Sigmoid colon (tissue), 6 donors: ENCODE measurements at regions not wholly inside any gene's neighbourhood (a gene's known extent, or its start where the extent isn't known, plus 50 kb on each side); places are given as distances from the start of the nearest gene placed in this dataset.

Source experiments
- DNase-seq: peaks from one replicate; pipeline ENCODE4 v3.0.0-alpha.2; 2019
- H3K27ac ChIP-seq, 4 donors: fragments of 200-600 bp; sonication (generic); one replicate each; pipeline ENCODE4 v1.5.1; 2016 to 2019; ENCODE audit warnings: mild to moderate bottlenecking in 1 of 4
- H3K27me3 ChIP-seq, 3 donors: fragments of 200-600 bp; sonication (generic); one replicate each; pipeline ENCODE4 v1.5.1; 2019; ENCODE audit warnings: mild to moderate bottlenecking in 1 of 3
- H3K36me3 ChIP-seq, 4 donors: fragments of 200-600 bp; sonication (generic); one replicate each; pipeline ENCODE4 v1.5.1; 2016 to 2019
- H3K4me1 ChIP-seq, 4 donors: fragments of 200-600 bp; sonication (generic); one replicate each; pipeline ENCODE4 v1.5.1; 2017 to 2019
- H3K4me3 ChIP-seq, 4 donors: fragments of 200-600 bp; sonication (generic); one replicate each; pipeline ENCODE4 v1.5.1; 2017 to 2019; ENCODE audit warnings: mild to moderate bottlenecking in 2 of 4, moderate library complexity in 1 of 4
- H3K9me3 ChIP-seq, 4 donors: fragments of 200-600 bp in 3 of 4; sonication (generic) in 3 of 4; one replicate each; pipeline versions ENCODE4 v1.5.1 to v1.6.1; 2013 to 2019
- EP300 ChIP-seq, 4 donors: sonication (generic); formaldehyde crosslinking; IDR thresholded peaks; one replicate each; pipeline ENCODE4 v1.6.1; 2017; ENCODE audit warnings: antibody characterized with exemption in 4 of 4
- POLR2A ChIP-seq, 2 donors: fragments of 450-650 bp; IDR thresholded peaks; one replicate each; pipeline ENCODE4 v1.6.1; 2016; ENCODE audit warnings: antibody characterized with exemption in 2 of 2, mild to moderate bottlenecking in 2 of 2, moderate library complexity in 2 of 2
- POLR2AphosphoS5 ChIP-seq, 4 donors: sonication (generic); formaldehyde crosslinking; IDR thresholded peaks; one replicate each; pipeline ENCODE4 v1.6.1; 2017; ENCODE audit warnings: antibody characterized with exemption in 4 of 4
- WGBS, 2 donors: extraction: QIAGEN DNeasy Blood & Tissue Kit; methylation state at CpG; one replicate each; pipeline ENCODE4 v1.1.7; 2013; 5-methylcytosine and 5-hydroxymethylcytosine counted together
- intact Hi-C: fragments of 100-400 bp; cut with DNase I; formaldehyde crosslinking; loops from one replicate; pipeline ENCODE4 v1.15.1; 2023
- TF ChIP-seq, protein P1 (sequence below), 4 experiments: fragments of 450-650 bp in 3 of 4; fragments of 200-600 bp in 1 of 4; IDR thresholded peaks; one replicate each; pipeline ENCODE4 v1.5.1; 2016 to 2019; ENCODE audit warnings: antibody characterized with exemption in 4 of 4, mild to moderate bottlenecking in 3 of 4, moderate library complexity in 2 of 4
- donor health status: healthy with polysubstance abuse.
- donor health status: healthy.

GRCh38 chr5:98424681-98425450 is 348.6 kb upstream of the RGMB start:
- peaks cover 0 to 32% (median 25%) of the 10 kb centered on the region in 4 donors for H3K4me1 ChIP-seq
- intact Hi-C loops, result no loop called here
- TF ChIP-seq POLR2AphosphoS5 (IDR thresholded peaks at IDR 0.05) (no peak), EP300 (IDR thresholded peaks at IDR 0.05) (no peak), POLR2A (IDR thresholded peaks at IDR 0.05) (no peak)
- TF ChIP-seq, protein P1, sequence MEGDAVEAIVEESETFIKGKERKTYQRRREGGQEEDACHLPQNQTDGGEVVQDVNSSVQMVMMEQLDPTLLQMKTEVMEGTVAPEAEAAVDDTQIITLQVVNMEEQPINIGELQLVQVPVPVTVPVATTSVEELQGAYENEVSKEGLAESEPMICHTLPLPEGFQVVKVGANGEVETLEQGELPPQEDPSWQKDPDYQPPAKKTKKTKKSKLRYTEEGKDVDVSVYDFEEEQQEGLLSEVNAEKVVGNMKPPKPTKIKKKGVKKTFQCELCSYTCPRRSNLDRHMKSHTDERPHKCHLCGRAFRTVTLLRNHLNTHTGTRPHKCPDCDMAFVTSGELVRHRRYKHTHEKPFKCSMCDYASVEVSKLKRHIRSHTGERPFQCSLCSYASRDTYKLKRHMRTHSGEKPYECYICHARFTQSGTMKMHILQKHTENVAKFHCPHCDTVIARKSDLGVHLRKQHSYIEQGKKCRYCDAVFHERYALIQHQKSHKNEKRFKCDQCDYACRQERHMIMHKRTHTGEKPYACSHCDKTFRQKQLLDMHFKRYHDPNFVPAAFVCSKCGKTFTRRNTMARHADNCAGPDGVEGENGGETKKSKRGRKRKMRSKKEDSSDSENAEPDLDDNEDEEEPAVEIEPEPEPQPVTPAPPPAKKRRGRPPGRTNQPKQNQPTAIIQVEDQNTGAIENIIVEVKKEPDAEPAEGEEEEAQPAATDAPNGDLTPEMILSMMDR (IDR thresholded peaks at IDR 0.05), result no peak
- H3K9me3 ChIP-seq, result no peaks in the 10 kb centered on the region
- no peak overlapping the region for H3K4me3 ChIP-seq
- no peak for DNase-seq
- peak overlapping the region in 2 of 4 donors; percentile 11 to 75 for H3K27ac ChIP-seq
- no peaks in the 10 kb centered on the region for H3K27me3 ChIP-seq
- no peaks in the 10 kb centered on the region for H3K36me3 ChIP-seq
- WGBS, 2 donors, result 75 to 90% methylated on average over 4 of the region's 4 CpGs

GRCh38 chr5:98425640-98426039 is 347.8 kb upstream of the RGMB start:
- Histone ChIP-seq H3K36me3 (no peaks in the 10 kb centered on the region), H3K4me1 (peaks cover 0 to 32% (median 25%) of the 10 kb centered on the region in 4 donors), H3K27ac (peak overlapping the region in 2 of 4 donors; percentile 11 to 75), H3K9me3 (no peaks in the 10 kb centered on the region), H3K4me3 (no peak overlapping the region), H3K27me3 (no peaks in the 10 kb centered on the region)
- TF ChIP-seq, protein P1 (IDR thresholded peaks at IDR 0.05), result no peak
- TF ChIP-seq POLR2AphosphoS5 (IDR thresholded peaks at IDR 0.05) (no peak), EP300 (IDR thresholded peaks at IDR 0.05) (no peak), POLR2A (IDR thresholded peaks at IDR 0.05) (no peak)
- intact Hi-C loops, result no loop called here
- DNase-seq, result no peak

GRCh38 chr5:98428806-98429205 is 344.7 kb upstream of the RGMB start:
- Histone ChIP-seq H3K36me3 (no peaks in the 10 kb centered on the region), H3K9me3 (no peaks in the 10 kb centered on the region), H3K4me3 (no peak overlapping the region), H3K4me1 (peaks cover 0 to 44% (median 31%) of the 10 kb centered on the region in 4 donors), H3K27me3 (no peaks in the 10 kb centered on the region), H3K27ac (peak overlapping the region in 1 of 4 donors; percentile 59)
- DNase-seq, result no peak
- TF ChIP-seq EP300 (IDR thresholded peaks at IDR 0.05) (no peak), POLR2A (IDR thresholded peaks at IDR 0.05) (no peak), POLR2AphosphoS5 (IDR thresholded peaks at IDR 0.05) (no peak)
- TF ChIP-seq, protein P1 (IDR thresholded peaks at IDR 0.05), result no peak
- WGBS, 2 donors, result 15 to 37% methylated on average over 4 of the region's 4 CpGs
- intact Hi-C loops, result no loop called here

DNA sequence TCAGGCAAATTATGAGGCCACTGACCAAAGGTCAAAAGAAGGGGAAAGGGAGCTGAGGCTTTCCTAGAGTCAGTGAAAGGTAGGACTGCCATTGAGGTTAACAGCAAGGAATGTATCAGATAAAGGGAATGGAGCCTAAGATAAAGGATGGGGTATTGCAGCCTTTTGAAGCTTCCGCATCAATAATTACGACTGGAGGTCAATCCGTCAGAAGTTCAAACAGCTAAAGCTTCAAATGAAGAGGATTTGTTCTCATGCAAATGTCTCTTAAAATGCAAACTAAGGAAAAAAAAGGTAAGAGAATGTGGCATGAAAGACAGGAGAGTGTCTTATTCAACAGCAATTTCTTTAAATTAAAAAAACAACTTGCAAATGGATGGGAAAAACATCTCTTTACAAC is 341.1 kb upstream of the RGMB start:
- H3K27me3 ChIP-seq, result no peaks in the 10 kb centered on the region
- peaks cover 0 to 30% (median 11%) of the 10 kb centered on the region in 4 donors for H3K4me1 ChIP-seq
- TF ChIP-seq EP300 (IDR thresholded peaks at IDR 0.05) (no peak), POLR2A (IDR thresholded peaks at IDR 0.05) (no peak), POLR2AphosphoS5 (IDR thresholded peaks at IDR 0.05) (no peak)
- TF ChIP-seq, protein P1 (IDR thresholded peaks at IDR 0.05), result no peak
- no peak overlapping the region for H3K4me3 ChIP-seq
- peak overlapping the region in 1 of 4 donors; percentile 79 for H3K27ac ChIP-seq
- intact Hi-C loops, result no loop called here
- DNase-seq, result no peak
- 83 to 90% methylated on average over 3 of the region's 3 CpGs for WGBS, 2 donors
- no peaks in the 10 kb centered on the region for H3K9me3 ChIP-seq
- H3K36me3 ChIP-seq, result no peaks in the 10 kb centered on the region
